WTC11 (cell line): ENCODE measurements at regions not wholly inside any gene's neighbourhood (a gene's known extent, or its start where the extent isn't known, plus 50 kb on each side); places are given as distances from the start of the nearest gene placed in this dataset.

ENCODE experiments used
- CTCF ChIP-seq: fragments of 200-600 bp; IDR thresholded peaks from 2 replicates; pipeline ENCODE4 v1.8.0; 2022; ENCODE audit warnings: antibody characterized with exemption
- ETV6 ChIP-seq: sonication (generic); formaldehyde crosslinking; IDR thresholded peaks from 2 replicates; pipeline ENCODE4 v1.8.1; 2022; ENCODE audit warnings: mild to moderate bottlenecking, missing genetic modification reagents
- MAX ChIP-seq: sonication (generic); formaldehyde crosslinking; IDR thresholded peaks from 2 replicates; pipeline ENCODE4 v1.8.0; 2022; ENCODE audit warnings: mild to moderate bottlenecking, missing genetic modification reagents
- PRDM15 ChIP-seq: sonication (generic); formaldehyde crosslinking; IDR thresholded peaks from 2 replicates; pipeline ENCODE4 v1.8.0; 2022; ENCODE audit warnings: missing genetic modification reagents
- SP1 ChIP-seq: sonication (generic); formaldehyde crosslinking; conservative IDR thresholded peaks from 2 replicates; pipeline ENCODE4 v1.8.1; 2022; ENCODE audit warnings: missing genetic modification reagents

- TF ChIP-seq MAX (no peak), CTCF (no peak), SP1 (CRISPR knock-in tag) (no peak), ETV6 (no peak), PRDM15 (CRISPR knock-in tag) (no peak)
These were observed 1573.3 kb downstream of the SI start for GRCh38 chr3:163504974-163505373.
